Epithelial cell of esophagus (primary cell): ENCODE measurements at regions not wholly inside any gene's neighbourhood (a gene's known extent, or its start where the extent isn't known, plus 50 kb on each side); places are given as distances from the start of the nearest gene placed in this dataset.

ENCODE experiments used
- DNase-seq: peaks from one replicate; pipeline ENCODE4 v3.0.0; 2010; ENCODE audit warnings: low read depth
- H3K4me3 ChIP-seq: 2 replicates; pipeline ENCODE4 v1.5.1; 2011; ENCODE audit warnings: mild to moderate bottlenecking, low read length, control low read depth
- CTCF ChIP-seq: IDR thresholded peaks from 2 replicates; pipeline ENCODE4 v1.5.1; 2011; ENCODE audit warnings: low read depth, mild to moderate bottlenecking, low read length, control low read depth, inconsistent platforms; ENCODE audit not compliant: insufficient read depth; ENCODE audit errors: missing control alignments

- no peak for TF ChIP-seq CTCF
- no peak overlapping the region for H3K4me3 ChIP-seq
- no peak for DNase-seq
Measured at GRCh38 chr2:51595836-51596235, 563.9 kb upstream of the NRXN1 start.

GRCh38 chr2:51581636-51582267 lies 549.8 kb upstream of the NRXN1 start:
- DNase-seq, result no peak
- no peak for TF ChIP-seq CTCF
- no peak overlapping the region for H3K4me3 ChIP-seq

GRCh38 chr2:51579412-51579811 lies 547.5 kb upstream of the NRXN1 start:
- no peak overlapping the region for H3K4me3 ChIP-seq
- no peak for TF ChIP-seq CTCF
- no peak for DNase-seq

- no peak for DNase-seq
- TF ChIP-seq CTCF, result no peak
- no peak overlapping the region for H3K4me3 ChIP-seq
Measured at GRCh38 chr2:51575181-51575580, 543.2 kb upstream of the NRXN1 start.

GRCh38 chr2:51559026-51559425 lies 527.1 kb upstream of the NRXN1 start:
- H3K4me3 ChIP-seq, result no peak overlapping the region
- no peak for TF ChIP-seq CTCF
- DNase-seq, result no peak

GRCh38 chr2:51553476-51553875 lies 521.5 kb upstream of the NRXN1 start:
- TF ChIP-seq CTCF, result no peak
- H3K4me3 ChIP-seq, result no peak overlapping the region
- DNase-seq, result no peak

- TF ChIP-seq CTCF, result no peak
- DNase-seq, result no peak
Measured at GRCh38 chr2:51535763-51536162, 503.8 kb upstream of the NRXN1 start.

More at GRCh38 chr2:51535763-51536162, 503.8 kb upstream of the NRXN1 start:
- no peak overlapping the region for H3K4me3 ChIP-seq
